ENCODE measurements at regions not wholly inside any gene's neighbourhood (a gene's known extent, or its start where the extent isn't known, plus 50 kb on each side); places are given as distances from the start of the nearest gene placed in this dataset.

GRCh38 chr6:98777762-98778161, 56.6 kb upstream of the POU3F2 start:
- in situ Hi-C loops (cut with HindIII; ENCODE audit: low pct_unique_long_range_greater_than_20kb, low sequenced_read_pairs) = no loop called here
- no peak for DNase-seq (ENCODE audit: low read depth, low spot score)

- in situ Hi-C loops (cut with HindIII; ENCODE audit: low pct_unique_long_range_greater_than_20kb, low sequenced_read_pairs) = no loop called here
- no peak for DNase-seq (ENCODE audit: low read depth, low spot score)
Measured at GRCh38 chr6:98779618-98780017, 54.8 kb upstream of the POU3F2 start.

- in situ Hi-C loops (cut with HindIII; ENCODE audit: low pct_unique_long_range_greater_than_20kb, low sequenced_read_pairs) = no loop called here
- DNase-seq (ENCODE audit: low read depth, low spot score) = no peak
Measured at GRCh38 chr6:98782772-98783171, 51.6 kb upstream of the POU3F2 start.

GRCh38 chr6:98783578-98783977, 50.8 kb upstream of the POU3F2 start:
- DNase-seq (ENCODE audit: low read depth, low spot score) = no peak

More at GRCh38 chr6:98783578-98783977, 50.8 kb upstream of the POU3F2 start:
- in situ Hi-C loops (cut with HindIII; ENCODE audit: low pct_unique_long_range_greater_than_20kb, low sequenced_read_pairs) = no loop called here

Small RNA genes lying in the stretch of these regions (small RNA-seq; reads per million reads assigned to genes)
- gene AL589826.1 (0 reads per million in 2 experiments), gene MIR2113 (0.06 to 0.19 reads per million in 2 experiments)

Measured in SK-MEL-5 (cell line).